SJSA1 (cell line): ENCODE measurements at regions not wholly inside any gene's neighbourhood (a gene's known extent, or its start where the extent isn't known, plus 50 kb on each side); places are given as distances from the start of the nearest gene placed in this dataset.

Source experiments
- DNase-seq, 2 experiments: peaks; one replicate each; pipeline ENCODE4 v3.0.0-alpha.2; 2015 to 2020; ENCODE audit warnings: low spot score in 2 of 2, low read depth in 1 of 2
- H3K27ac ChIP-seq: fragments of 250-450 bp; sonication (Bioruptor Pico); 2 replicates; pipeline ENCODE4 v1.5.1; 2020; ENCODE audit warnings: mild to moderate bottlenecking, moderate library complexity
- H3K27me3 ChIP-seq: fragments of 250-450 bp; sonication (Bioruptor Pico); replicated peaks from 2 replicates; pipeline ENCODE4 v1.5.1; 2020; ENCODE audit warnings: mild to moderate bottlenecking, moderate library complexity
- H3K36me3 ChIP-seq: fragments of 250-450 bp; sonication (Bioruptor Pico); 2 replicates; pipeline ENCODE4 v1.5.1; 2020; ENCODE audit warnings: mild to moderate bottlenecking
- H3K4me1 ChIP-seq: fragments of 250-450 bp; sonication (Bioruptor Pico); replicated peaks from 2 replicates; pipeline ENCODE4 v1.6.1; 2021; ENCODE audit warnings: mild to moderate bottlenecking
- H3K4me3 ChIP-seq: fragments of 250-450 bp; sonication (Bioruptor Pico); 2 replicates; pipeline ENCODE4 v1.5.1; 2020; ENCODE audit warnings: mild to moderate bottlenecking
- H3K9me3 ChIP-seq: fragments of 250-450 bp; sonication (Bioruptor Pico); replicated peaks from 2 replicates; pipeline ENCODE4 v1.5.1; 2020; ENCODE audit warnings: mild to moderate bottlenecking

- H3K27ac ChIP-seq: no peak overlapping the region
- no peak for DNase-seq
Measured at GRCh38 chr9:11872471-11872870, 820.7 kb upstream of the TYRP1 start.

GRCh38 chr9:11874414-11874813, 818.8 kb upstream of the TYRP1 start:
- Histone ChIP-seq H3K27ac (no peak overlapping the region), H3K27me3 (no peaks in the 10 kb centered on the region)

More at GRCh38 chr9:11872471-11872870, 820.7 kb upstream of the TYRP1 start:
- Histone ChIP-seq H3K4me1 (no peaks in the 10 kb centered on the region), H3K4me3 (no peak overlapping the region), H3K27me3 (no peaks in the 10 kb centered on the region), H3K9me3 (no peaks in the 10 kb centered on the region), H3K36me3 (no peaks in the 10 kb centered on the region)

GRCh38 chr9:11892401-11892800, 800.8 kb upstream of the TYRP1 start:
- DNase-seq: no peak
- H3K9me3 ChIP-seq: no peaks in the 10 kb centered on the region
- H3K27me3 ChIP-seq: no peaks in the 10 kb centered on the region
- no peaks in the 10 kb centered on the region for H3K36me3 ChIP-seq
- H3K4me3 ChIP-seq: no peak overlapping the region
- H3K27ac ChIP-seq: no peak overlapping the region
- H3K4me1 ChIP-seq: no peaks in the 10 kb centered on the region

More at GRCh38 chr9:11874414-11874813, 818.8 kb upstream of the TYRP1 start:
- Histone ChIP-seq H3K4me1 (no peaks in the 10 kb centered on the region), H3K9me3 (no peaks in the 10 kb centered on the region), H3K4me3 (no peak overlapping the region), H3K36me3 (no peaks in the 10 kb centered on the region)
- DNase-seq: no peak

- H3K27ac ChIP-seq: no peak overlapping the region
- H3K27me3 ChIP-seq: no peaks in the 10 kb centered on the region
- no peak for DNase-seq
- no peak overlapping the region for H3K4me3 ChIP-seq
- no peaks in the 10 kb centered on the region for H3K9me3 ChIP-seq
- no peaks in the 10 kb centered on the region for H3K4me1 ChIP-seq
- no peaks in the 10 kb centered on the region for H3K36me3 ChIP-seq
Measured at GRCh38 chr9:11893331-11893730, 799.9 kb upstream of the TYRP1 start.

GRCh38 chr9:11894136-11894535, 799.0 kb upstream of the TYRP1 start:
- H3K27me3 ChIP-seq: no peaks in the 10 kb centered on the region
- no peak for DNase-seq
- no peak overlapping the region for H3K4me3 ChIP-seq
- no peaks in the 10 kb centered on the region for H3K9me3 ChIP-seq
- H3K27ac ChIP-seq: no peak overlapping the region
- H3K4me1 ChIP-seq: no peaks in the 10 kb centered on the region
- H3K36me3 ChIP-seq: no peaks in the 10 kb centered on the region

GRCh38 chr9:11902610-11903009, 790.6 kb upstream of the TYRP1 start:
- Histone ChIP-seq H3K4me3 (no peak overlapping the region), H3K9me3 (no peaks in the 10 kb centered on the region), H3K27me3 (no peaks in the 10 kb centered on the region), H3K4me1 (no peaks in the 10 kb centered on the region), H3K27ac (no peak overlapping the region), H3K36me3 (no peaks in the 10 kb centered on the region)
- DNase-seq: no peak

GRCh38 chr9:11915699-11916098, 777.5 kb upstream of the TYRP1 start:
- H3K27ac ChIP-seq: no peak overlapping the region
- H3K36me3 ChIP-seq: no peaks in the 10 kb centered on the region
- no peaks in the 10 kb centered on the region for H3K27me3 ChIP-seq
- DNase-seq: no peak
- no peak overlapping the region for H3K4me3 ChIP-seq
- no peaks in the 10 kb centered on the region for H3K9me3 ChIP-seq
- no peaks in the 10 kb centered on the region for H3K4me1 ChIP-seq

GRCh38 chr9:11928871-11929321, 764.3 kb upstream of the TYRP1 start:
- no peak overlapping the region for H3K4me3 ChIP-seq
- H3K4me1 ChIP-seq: no peaks in the 10 kb centered on the region
- no peak for DNase-seq
- H3K9me3 ChIP-seq: no peaks in the 10 kb centered on the region
- H3K36me3 ChIP-seq: no peaks in the 10 kb centered on the region
- H3K27me3 ChIP-seq: no peaks in the 10 kb centered on the region
- no peak overlapping the region for H3K27ac ChIP-seq

GRCh38 chr9:11931109-11931508, 762.1 kb upstream of the TYRP1 start:
- no peaks in the 10 kb centered on the region for H3K36me3 ChIP-seq
- H3K27me3 ChIP-seq: no peaks in the 10 kb centered on the region
- H3K4me1 ChIP-seq: no peaks in the 10 kb centered on the region
- no peak for DNase-seq
- no peaks in the 10 kb centered on the region for H3K9me3 ChIP-seq
- no peak overlapping the region for H3K4me3 ChIP-seq
- H3K27ac ChIP-seq: no peak overlapping the region

GRCh38 chr9:11931751-11932150, 761.4 kb upstream of the TYRP1 start:
- no peak overlapping the region for H3K27ac ChIP-seq

GRCh38 chr9:11933926-11934325, 759.3 kb upstream of the TYRP1 start:
- DNase-seq: no peak
- Histone ChIP-seq H3K36me3 (no peaks in the 10 kb centered on the region), H3K9me3 (no peaks in the 10 kb centered on the region), H3K4me3 (no peak overlapping the region), H3K27me3 (no peaks in the 10 kb centered on the region), H3K27ac (no peak overlapping the region), H3K4me1 (no peaks in the 10 kb centered on the region)

More at GRCh38 chr9:11931751-11932150, 761.4 kb upstream of the TYRP1 start:
- no peak overlapping the region for H3K4me3 ChIP-seq
- no peaks in the 10 kb centered on the region for H3K27me3 ChIP-seq
- no peaks in the 10 kb centered on the region for H3K9me3 ChIP-seq
- H3K4me1 ChIP-seq: no peaks in the 10 kb centered on the region
- no peak for DNase-seq
- no peaks in the 10 kb centered on the region for H3K36me3 ChIP-seq

GRCh38 chr9:11946531-11946930, 746.7 kb upstream of the TYRP1 start:
- Histone ChIP-seq H3K4me1 (no peaks in the 10 kb centered on the region), H3K36me3 (no peaks in the 10 kb centered on the region), H3K27me3 (no peaks in the 10 kb centered on the region), H3K4me3 (no peak overlapping the region), H3K27ac (no peak overlapping the region), H3K9me3 (no peaks in the 10 kb centered on the region)
- no peak for DNase-seq

GRCh38 chr9:11962327-11962726, 730.9 kb upstream of the TYRP1 start:
- DNase-seq: no peak
- H3K9me3 ChIP-seq: no peaks in the 10 kb centered on the region
- no peak overlapping the region for H3K4me3 ChIP-seq
- H3K27me3 ChIP-seq: no peaks in the 10 kb centered on the region
- H3K27ac ChIP-seq: no peak overlapping the region
- no peaks in the 10 kb centered on the region for H3K36me3 ChIP-seq
- no peaks in the 10 kb centered on the region for H3K4me1 ChIP-seq

GRCh38 chr9:11966786-11967185, 726.4 kb upstream of the TYRP1 start:
- H3K36me3 ChIP-seq: no peaks in the 10 kb centered on the region
- no peaks in the 10 kb centered on the region for H3K4me1 ChIP-seq
- no peak overlapping the region for H3K27ac ChIP-seq
- H3K27me3 ChIP-seq: no peaks in the 10 kb centered on the region
- DNase-seq: no peak
- H3K4me3 ChIP-seq: no peak overlapping the region
- H3K9me3 ChIP-seq: no peaks in the 10 kb centered on the region

- H3K27ac ChIP-seq: no peak overlapping the region
- no peaks in the 10 kb centered on the region for H3K4me1 ChIP-seq
- no peak overlapping the region for H3K4me3 ChIP-seq
- H3K9me3 ChIP-seq: no peaks in the 10 kb centered on the region
- no peak for DNase-seq
- H3K27me3 ChIP-seq: no peaks in the 10 kb centered on the region
- no peaks in the 10 kb centered on the region for H3K36me3 ChIP-seq
Measured at GRCh38 chr9:11968631-11969030, 724.6 kb upstream of the TYRP1 start.
